ENCODE measurements at regions not wholly inside any gene's neighbourhood (a gene's known extent, or its start where the extent isn't known, plus 50 kb on each side); places are given as distances from the start of the nearest gene placed in this dataset.

DNA sequence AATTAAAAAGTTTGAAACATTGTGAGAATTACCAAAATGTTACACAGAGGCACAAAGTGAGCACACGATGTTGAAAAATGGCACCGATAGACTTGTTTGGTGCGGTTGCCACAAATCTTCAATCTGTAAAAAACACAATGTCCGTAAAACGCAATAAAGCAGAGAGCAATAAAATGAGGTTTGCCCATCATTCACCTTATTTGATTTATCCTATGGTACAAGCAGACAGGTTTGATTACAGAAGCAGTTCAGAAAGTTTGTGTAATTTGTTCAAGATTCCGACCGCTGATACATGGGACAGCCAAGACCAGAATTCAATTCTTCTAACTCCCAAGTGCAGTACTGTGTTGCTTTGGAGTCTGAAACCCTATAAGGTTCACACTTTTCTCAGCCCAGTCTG, 318.3 kb upstream of the PROX1 start:
- in situ Hi-C loops (cut with HindIII; ENCODE audit: low sequenced_read_pairs), result no loop called here

DNA sequence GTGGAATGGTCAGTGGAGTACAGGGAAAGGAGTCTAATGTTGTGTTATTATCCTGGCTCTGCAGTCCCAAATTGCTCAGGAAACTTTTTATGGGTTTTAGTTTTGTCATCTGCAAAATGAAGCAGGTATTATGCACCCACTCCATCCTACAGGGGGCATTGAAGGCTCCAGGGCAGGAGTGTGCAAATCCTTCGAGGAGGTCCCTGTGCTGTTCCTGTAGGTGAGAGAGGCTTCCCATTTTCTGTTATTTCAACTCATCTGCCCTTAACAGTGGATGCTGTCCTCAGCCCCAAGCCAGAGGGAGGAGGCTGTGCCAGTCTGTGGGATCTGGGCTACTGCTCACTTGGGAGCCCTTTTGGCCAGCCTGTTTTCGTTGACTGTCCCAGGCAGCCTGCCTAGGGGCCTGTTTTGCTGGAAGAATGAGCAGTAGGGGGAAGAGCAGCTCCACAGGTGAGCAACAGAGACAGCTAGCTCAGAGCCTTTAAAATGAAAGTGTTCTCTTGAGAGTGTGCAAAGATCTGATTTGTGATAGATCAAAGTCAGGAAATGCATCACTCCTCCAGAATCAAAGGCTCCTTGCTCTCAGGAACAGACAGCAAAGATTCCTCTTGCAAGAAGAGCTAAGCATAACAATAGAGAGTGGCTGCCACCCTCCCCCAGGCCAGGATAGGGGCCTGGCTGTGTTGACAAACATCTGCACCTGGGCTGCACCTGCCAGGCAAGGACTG, 317.6 kb upstream of the PROX1 start:
- in situ Hi-C loops (cut with HindIII; ENCODE audit: low sequenced_read_pairs), result no loop called here

DNA sequence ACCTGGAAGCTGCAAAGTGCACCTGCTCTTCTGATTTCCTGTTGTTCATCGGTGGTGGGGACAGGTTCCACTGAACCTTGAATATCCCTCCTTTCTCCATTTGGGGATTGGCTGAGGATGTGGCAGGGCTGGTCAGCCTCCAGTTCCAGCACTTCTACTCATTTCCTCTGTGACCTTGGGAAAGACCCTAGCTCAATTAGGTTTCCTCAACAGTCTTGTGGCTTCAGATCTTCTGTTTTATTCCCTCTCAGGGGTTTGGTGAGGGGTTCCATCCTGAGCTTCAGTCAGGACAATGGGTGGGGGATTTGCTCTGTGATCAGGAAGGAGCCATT, 317.1 kb upstream of the PROX1 start:
- in situ Hi-C loops (cut with HindIII; ENCODE audit: low sequenced_read_pairs), result no loop called here

DNA sequence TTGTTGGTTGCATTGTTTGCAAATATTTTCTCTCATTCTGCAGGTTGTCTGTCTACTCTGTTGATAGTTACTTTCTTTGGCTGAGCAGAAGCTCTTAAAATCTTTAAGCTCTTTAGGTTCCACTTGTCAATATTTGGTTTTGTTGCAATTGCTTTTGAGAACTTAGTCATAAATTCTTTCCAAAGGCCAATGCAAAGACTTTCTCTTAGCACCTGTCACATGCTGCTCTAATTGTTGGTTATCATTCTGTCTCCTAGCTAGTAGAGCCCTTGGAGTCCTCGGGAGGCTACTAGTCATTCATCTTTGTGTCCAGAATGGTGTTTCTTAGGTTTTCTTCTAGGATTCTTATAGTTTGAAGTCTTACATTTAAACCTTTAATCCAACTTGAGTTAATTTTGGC, 312.7 kb upstream of the PROX1 start:
- in situ Hi-C loops (cut with HindIII; ENCODE audit: low sequenced_read_pairs), result loop anchor here (5.0 kb wide), 1 partner anchor 33 kb away; no protein-coding TSS in a partner anchor

DNA sequence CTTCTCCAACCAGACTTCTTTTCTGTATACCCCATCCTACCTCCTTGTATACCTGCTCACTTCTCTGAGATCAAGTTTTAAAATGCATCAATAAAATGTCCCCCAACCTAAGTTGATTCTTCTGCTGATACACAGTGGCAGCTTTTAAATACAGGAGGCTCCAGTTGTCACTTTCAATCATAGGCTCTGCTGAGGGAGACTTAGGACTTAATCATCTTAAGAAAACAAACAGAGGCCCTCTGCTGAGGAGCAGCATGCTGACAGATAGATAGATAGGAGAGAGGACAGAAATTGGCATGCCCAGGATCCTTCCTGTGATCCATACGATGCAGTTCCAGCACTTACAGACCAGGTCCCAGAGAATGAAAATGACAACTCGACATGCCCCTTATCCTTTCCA, 311.0 kb upstream of the PROX1 start:
- in situ Hi-C loops (cut with HindIII; ENCODE audit: low sequenced_read_pairs), result loop anchor here (5.0 kb wide), 1 partner anchor 34 kb away; no protein-coding TSS in a partner anchor

DNA sequence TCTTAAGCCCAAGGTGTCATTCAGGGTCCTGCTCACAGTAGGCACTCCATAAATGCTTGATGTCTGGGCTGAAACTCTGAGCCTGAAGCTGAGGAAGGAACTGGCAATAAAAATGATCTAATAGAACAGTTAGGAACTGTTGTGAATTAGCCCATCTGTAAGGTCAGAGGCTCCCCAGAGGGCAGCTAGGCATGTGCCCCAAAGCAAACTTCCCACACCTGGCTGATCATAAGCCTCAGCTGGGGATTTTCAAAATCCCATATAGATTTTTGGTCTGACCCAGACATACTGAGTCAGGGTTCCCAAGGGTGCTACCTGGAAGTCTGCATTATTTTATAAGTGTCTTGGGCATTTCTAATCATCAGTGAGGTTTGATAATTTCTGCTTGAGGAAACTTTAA, 309.4 kb upstream of the PROX1 start:
- in situ Hi-C loops (cut with HindIII; ENCODE audit: low sequenced_read_pairs), result loop anchor here (5.0 kb wide), 1 partner anchor 36 kb away; no protein-coding TSS in a partner anchor

DNA sequence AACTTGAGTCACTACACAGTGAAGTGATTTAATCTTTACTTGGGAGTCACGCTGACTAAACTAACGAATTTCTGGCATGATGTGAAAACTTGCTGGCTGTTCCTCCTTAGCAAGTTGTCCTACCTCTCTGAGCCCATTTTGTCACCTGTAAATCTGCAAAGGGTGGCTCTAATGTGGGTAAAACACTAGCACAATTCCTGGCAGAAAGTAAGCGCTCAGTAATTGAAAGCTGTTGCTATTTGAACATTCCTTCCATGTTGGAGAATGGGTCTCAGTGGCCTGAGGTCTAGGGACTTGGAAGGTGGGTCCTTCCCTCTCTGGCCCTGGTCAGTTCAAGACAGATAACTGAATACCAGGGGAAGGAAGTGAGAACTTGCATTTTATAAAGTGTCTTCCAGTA, 309.0 kb upstream of the PROX1 start:
- in situ Hi-C loops (cut with HindIII; ENCODE audit: low sequenced_read_pairs), result loop anchor here (5.0 kb wide), 1 partner anchor 36 kb away; no protein-coding TSS in a partner anchor

DNA sequence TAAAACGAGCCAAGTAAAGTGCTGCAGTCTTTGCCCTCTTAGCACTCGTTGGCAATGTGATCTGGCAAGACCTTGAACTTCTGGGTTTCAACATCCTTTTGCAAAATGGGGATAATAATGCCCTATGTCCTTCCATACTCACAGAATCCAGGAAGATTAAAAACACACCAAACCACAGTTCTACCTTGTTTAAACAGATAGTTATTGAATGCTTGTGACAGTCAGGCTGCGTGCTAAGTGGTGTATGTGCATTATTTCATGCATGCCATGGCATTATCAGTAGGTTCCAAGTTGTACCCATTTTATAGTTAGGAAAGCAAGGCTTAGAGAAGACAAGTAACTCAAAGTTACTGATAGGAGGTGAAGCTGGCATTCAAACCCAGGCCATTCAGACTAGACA, 308.6 kb upstream of the PROX1 start:
- in situ Hi-C loops (cut with HindIII; ENCODE audit: low sequenced_read_pairs), result loop anchor here (5.0 kb wide), 1 partner anchor 37 kb away; no protein-coding TSS in a partner anchor

DNA sequence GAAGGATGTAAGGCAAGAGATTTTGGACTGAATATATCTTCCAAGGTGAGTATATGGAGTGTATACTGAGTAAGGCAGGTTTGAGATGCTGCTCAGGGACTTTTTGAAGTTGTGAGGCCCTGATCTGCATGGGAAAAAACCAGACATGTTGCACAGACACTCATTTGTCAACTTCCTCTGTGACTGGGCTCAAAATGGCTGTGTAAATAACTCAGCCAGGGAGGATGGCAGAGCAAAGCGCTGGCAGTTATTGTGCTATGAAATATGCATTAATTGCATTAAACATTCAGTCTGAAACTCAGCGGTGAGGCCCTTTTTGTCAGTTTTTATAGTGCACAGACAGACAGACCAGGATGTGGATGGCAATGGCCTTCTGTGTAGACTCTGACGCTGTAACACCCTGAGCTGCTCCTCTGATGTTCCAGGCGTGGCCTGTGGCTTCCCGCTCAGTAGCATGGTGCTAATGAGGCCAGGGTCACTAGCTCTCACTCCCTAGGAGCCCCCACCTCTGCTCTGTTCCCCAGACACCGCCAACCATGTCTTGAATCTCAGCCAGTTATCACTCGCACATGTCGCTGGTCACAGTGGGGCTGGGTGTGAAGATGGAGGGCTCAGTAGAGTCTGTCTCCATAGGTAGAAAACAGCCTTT, 307.0 kb upstream of the PROX1 start:
- in situ Hi-C loops (cut with HindIII; ENCODE audit: low sequenced_read_pairs), result no loop called here

DNA sequence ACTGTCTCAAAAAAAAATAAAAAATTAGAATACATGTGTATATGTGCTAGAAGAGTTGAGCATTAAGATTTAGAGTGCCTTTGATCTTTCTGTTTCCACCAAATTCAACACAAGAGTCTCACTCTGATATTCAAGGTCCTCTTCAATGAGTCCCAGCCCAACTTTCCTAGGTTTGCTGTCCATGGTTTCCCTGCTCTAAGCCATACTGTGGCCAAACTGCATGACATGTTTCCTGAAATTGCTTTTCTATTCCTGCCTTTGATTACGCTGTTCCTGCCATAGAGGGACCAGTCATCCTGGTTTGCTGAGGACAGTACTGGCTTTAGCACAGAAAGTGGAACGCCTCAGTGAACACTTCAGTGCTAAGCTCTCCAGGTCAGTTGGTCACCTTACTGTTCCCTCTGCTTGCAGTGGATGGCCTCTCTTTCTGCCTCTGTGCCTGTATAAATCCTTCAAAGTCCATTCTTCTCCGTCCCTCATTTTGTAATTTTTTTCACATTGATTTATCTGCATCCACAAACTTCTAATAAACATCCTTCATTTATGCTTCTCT, 305.9 kb upstream of the PROX1 start:
- in situ Hi-C loops (cut with HindIII; ENCODE audit: low sequenced_read_pairs), result no loop called here

DNA sequence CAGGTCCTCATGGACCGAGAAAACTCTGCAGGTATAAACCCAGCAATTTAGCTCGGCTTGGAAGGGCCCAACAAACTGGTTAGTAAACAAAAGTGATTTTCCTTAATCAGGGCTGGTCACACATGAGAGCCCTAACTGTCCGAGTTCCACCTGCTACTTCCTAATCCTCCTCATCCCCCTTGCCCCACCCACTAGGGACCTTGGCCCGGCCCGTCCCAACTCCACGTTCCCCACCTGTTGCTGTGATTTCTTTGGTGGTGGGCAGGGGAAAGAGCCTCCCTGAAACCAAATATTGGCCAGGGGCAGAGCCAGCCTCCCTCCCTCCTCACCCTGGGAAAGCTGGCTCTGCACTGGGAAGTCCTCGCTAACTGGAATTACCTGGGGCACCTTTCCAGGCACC, 304.2 kb upstream of the PROX1 start:
- in situ Hi-C loops (cut with HindIII; ENCODE audit: low sequenced_read_pairs), result no loop called here

DNA sequence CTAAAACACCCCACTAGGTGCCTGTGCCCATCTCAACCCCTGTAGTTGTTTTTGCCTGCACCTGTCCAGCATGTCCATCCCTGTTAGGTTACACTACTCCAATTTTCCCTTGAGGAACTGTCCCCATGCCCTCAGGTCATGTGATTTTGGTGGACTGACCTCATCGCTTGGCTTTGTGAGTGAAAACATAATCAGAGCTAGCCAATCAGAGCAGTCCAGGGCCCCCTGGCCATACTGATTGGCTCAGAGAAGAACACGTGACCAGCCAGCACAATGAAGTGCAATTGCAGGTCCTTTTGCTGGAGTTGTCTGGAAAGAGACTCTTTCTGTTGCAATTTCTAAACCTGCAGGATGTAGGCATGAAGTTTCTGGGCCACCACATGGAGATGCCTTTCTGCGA, 303.3 kb upstream of the PROX1 start:
- in situ Hi-C loops (cut with HindIII; ENCODE audit: low sequenced_read_pairs), result no loop called here

DNA sequence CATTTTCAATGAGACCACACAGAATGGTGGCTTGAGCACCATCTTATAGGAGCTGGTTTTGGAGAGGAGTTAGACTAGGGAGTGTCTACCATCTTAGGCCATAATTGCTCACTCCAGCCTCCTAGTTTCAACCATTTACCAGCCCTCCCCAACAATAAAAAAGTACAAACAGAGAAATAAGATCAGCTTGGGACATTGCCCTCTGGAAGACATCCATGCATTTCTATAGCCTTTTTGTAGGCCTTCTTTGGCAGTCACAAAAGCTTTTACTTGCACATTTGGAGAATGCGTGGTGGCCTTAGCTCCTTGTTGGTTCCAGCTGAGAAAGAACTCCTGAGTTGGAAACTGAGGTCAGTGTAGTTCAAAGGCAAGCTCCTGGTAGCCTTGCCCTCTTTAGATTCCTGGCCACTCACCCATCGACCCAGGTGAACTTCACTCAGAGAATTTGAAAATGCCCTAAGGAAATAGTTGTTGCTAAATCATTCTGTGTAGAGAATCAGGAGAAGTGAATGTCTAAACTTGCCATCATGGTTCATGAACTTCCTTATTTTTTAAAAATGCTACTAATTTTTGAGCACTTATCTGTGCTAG, 301.7 kb upstream of the PROX1 start:
- in situ Hi-C loops (cut with HindIII; ENCODE audit: low sequenced_read_pairs), result no loop called here

DNA sequence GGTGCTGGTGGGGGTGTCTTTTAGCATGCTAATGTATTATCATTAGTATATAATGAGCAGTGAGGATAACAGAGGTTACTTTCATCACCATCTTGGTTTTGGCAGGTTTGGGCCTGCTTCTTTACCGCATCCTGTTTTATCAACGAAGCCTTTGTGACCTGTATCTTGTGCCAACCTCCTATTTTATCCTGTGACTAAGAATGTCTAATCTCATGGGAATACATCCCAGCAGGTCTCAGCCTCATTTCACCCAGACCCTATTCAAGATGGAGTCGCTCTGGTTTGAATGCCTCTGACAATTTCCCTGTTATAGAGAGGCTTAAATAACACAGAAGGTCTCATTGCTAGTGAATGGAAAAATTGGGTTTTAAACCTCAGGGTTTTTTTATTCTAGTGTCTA, 300.8 kb upstream of the PROX1 start:
- in situ Hi-C loops (cut with HindIII; ENCODE audit: low sequenced_read_pairs), result no loop called here

DNA sequence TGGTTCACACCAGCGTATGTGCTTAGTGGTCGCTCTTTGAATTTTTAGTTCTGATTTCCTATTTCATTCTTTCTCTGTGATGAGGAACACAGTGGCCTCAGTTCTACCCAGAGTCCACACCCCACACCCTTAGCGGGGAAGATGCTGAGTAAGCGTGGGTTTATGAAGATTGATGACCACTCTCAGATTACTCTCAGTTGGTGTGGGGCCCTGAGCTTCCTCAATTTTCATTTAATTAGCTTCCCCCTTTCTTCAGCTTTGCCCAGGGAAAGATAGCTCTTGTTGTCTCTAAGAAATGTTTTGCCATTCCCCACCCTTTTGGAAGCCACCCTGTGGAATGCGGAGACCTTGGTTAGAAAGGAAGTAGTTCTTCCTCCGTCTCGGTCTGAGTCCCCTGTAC, 299.9 kb upstream of the PROX1 start:
- in situ Hi-C loops (cut with HindIII; ENCODE audit: low sequenced_read_pairs), result no loop called here

DNA sequence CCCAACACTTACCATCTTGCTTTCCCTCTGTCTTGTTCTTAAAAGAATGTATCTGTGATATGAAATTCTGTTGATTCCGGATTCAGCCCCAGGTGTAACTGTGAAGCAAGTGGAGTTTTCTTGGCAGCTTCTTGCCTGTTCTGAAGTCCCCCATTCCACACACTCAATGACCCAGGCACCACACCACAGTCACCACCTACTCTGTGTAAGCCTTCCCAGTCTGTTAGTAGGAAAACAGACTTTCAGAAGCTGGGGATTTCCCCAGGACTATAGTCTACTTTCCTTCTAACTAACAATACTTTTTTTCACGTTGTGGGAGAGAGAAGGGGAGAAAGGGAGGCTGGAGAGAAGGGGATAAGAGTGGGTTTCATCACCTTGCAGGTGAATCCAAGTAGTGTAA, 299.1 kb upstream of the PROX1 start:
- in situ Hi-C loops (cut with HindIII; ENCODE audit: low sequenced_read_pairs), result no loop called here

DNA sequence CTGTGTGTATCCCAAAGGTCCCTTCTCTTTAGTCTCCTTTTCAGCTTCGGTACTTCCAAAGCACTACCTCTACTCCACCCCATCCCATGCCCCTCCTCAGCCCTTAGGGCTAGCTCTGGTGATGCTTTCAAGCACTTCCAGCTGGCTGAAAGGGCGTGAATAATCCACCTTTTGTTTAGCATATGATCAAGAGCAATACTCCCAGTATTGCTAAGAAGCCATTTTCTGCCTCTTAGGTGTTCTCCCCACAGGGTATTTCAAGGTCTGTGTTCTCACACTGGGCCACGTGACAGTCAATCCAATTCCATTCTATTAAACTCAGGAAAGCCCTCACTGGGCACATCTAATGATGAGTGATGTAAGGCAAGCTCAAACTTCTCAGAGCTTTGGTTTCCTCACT, 298.5 kb upstream of the PROX1 start:
- in situ Hi-C loops (cut with HindIII; ENCODE audit: low sequenced_read_pairs), result no loop called here

DNA sequence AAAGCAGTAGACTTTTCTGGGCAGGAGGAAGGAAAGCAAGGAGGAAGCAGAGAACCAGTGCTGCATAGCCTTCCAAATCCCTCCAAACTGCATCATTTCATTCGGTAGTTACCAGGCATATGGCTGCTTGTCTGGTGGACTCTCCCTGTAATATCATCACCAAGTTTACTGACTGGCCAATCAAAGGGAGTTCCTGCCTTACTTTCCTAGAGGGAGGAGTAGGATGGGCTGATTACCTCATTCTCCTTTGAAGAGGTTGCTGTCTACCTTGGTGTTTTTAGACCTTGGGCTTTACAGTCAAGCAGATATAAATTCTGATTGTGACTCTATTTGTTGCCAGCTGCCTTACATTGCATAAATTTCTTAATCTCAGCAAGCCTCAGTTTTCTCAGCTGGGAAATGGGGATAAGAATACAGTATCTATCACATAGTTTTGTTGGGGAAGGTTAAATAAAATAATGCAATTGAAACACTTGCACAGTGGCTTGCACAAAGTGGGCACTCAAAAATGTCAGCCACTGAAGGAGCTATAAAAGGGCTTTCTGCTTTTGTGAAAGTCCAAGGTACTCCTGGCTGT, 297.3 kb upstream of the PROX1 start:
- in situ Hi-C loops (cut with HindIII; ENCODE audit: low sequenced_read_pairs), result no loop called here

DNA sequence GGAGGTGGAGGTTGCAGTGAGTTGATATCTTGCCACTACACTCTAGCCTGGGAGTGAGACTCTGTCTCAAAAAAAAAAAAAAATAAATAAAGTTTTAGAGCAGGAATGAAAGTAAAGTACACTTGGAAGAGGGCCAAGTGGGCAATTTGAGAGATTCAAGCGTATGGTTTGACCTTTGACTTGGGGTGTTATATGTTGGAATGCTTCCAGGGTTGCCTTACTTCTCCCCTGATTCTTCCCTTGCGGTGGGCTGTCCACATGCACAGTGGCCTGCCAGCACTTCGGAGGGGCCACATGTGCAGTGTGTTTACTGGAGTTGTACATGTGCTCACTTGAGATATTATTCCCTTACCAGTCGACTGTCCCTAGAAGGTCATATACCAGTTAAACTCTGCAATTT, 295.5 kb upstream of the PROX1 start:
- in situ Hi-C loops (cut with HindIII; ENCODE audit: low sequenced_read_pairs), result no loop called here

DNA sequence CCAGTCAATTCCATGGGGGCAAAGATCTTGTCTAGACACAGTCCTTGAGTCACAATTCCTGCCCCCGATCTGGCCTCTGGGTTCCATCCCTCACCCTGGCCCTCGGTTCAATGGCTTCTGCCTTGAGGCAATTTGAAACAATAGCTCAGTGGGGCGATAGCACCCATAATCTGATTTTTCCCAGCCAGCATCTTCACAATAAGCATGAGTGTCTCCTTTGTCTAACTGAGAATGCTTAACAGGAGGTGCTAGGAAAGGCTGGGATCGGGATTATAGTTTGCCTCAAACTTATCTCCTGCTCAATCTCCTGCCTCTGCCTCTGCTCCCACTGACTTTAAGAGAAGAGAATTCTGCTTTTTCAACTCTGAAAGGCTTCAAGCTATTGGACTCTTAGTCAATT, 293.9 kb upstream of the PROX1 start:
- in situ Hi-C loops (cut with HindIII; ENCODE audit: low sequenced_read_pairs), result no loop called here

DNA sequence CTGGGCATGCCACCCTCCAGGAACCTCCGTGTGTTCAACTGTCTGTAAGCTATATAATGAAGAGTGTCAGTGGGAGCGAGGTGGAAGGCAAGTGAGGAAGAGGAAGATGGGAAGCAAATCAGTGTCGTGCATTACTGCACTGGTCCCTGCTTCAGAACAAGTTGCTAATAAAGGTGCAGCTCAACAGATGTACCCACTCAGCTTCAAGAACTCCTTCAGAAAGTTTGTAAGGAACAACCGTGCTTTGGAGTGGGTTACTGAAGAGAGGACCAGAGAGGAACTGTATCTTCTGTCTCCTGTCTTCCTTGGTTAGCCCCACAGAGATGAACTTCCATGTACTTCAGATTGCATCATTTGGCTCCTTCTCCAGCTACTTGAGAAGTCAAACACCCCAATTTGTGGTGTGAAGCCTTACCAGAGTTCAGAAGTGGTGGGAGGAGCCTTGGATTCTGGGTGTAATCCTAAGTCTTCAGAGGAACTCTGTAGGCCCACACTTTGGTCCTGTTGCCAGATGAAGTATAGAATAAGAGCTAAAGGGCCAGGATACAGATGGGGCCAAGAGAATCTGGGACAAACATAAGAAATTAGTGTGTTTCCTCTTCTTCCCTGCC, 290.5 kb upstream of the PROX1 start:
- in situ Hi-C loops (cut with HindIII; ENCODE audit: low sequenced_read_pairs), result no loop called here

Measured in endothelial cell of hepatic sinusoid (primary cell).